Transverse colon (tissue), 4 donors: ENCODE measurements at regions not wholly inside any gene's neighbourhood (a gene's known extent, or its start where the extent isn't known, plus 50 kb on each side); places are given as distances from the start of the nearest gene placed in this dataset.

Experiments used
- DNase-seq: peaks from one replicate; pipeline ENCODE4 v3.0.0-alpha.2; 2019
- H3K27ac ChIP-seq, 4 donors: fragments of 200-600 bp; sonication (generic); 2 replicates each; pipeline ENCODE4 v1.5.1; 2016 to 2018; ENCODE audit warnings: inconsistent platforms in 4 of 4
- H3K27me3 ChIP-seq: fragments of 200-600 bp; sonication (generic); 2 replicates; pipeline ENCODE4 v1.5.1; 2017; ENCODE audit warnings: inconsistent platforms
- H3K36me3 ChIP-seq, 4 donors: fragments of 200-600 bp; sonication (generic); 2 replicates each; pipeline ENCODE4 v1.5.1; 2017 to 2019; ENCODE audit warnings: inconsistent platforms in 4 of 4
- H3K4me1 ChIP-seq, 4 donors: fragments of 200-600 bp; sonication (generic); 2 replicates each; pipeline ENCODE4 v1.5.1; 2017 to 2020; ENCODE audit warnings: inconsistent platforms in 4 of 4
- H3K4me3 ChIP-seq, 4 donors: fragments of 200-600 bp; sonication (generic); 1 replicate in 1 of 4; 2 replicates in 3 of 4; pipeline versions ENCODE4 v1.5.1 to v1.6.1; 2017 to 2019; ENCODE audit warnings: inconsistent platforms in 4 of 4
- H3K9me3 ChIP-seq, 2 donors: fragments of 200-600 bp; sonication (generic); 2 replicates each; pipeline ENCODE4 v1.5.1; 2017 to 2019; ENCODE audit warnings: inconsistent platforms in 2 of 2
- CTCF ChIP-seq, 5 experiments: fragments of 200-600 bp in 3 of 5; fragments of 450-650 bp in 2 of 5; sonication (generic) in 3 of 5; IDR thresholded peaks; 1 replicate in 2 of 5; 2 replicates in 3 of 5; pipeline ENCODE4 v1.5.1; 2016 to 2017; ENCODE audit warnings: antibody characterized with exemption in 5 of 5, inconsistent platforms in 3 of 5, mild to moderate bottlenecking in 2 of 5, moderate library complexity in 1 of 5
- EP300 ChIP-seq: sonication (generic); formaldehyde crosslinking; IDR thresholded peaks from one replicate; pipeline ENCODE4 v1.6.1; 2017; ENCODE audit warnings: antibody characterized with exemption, low read depth
- POLR2A ChIP-seq: fragments of 450-650 bp; IDR thresholded peaks from one replicate; pipeline ENCODE4 v1.6.1; 2016; ENCODE audit warnings: antibody characterized with exemption, mild to moderate bottlenecking, moderate library complexity
- POLR2AphosphoS5 ChIP-seq, 3 donors: sonication (generic); formaldehyde crosslinking; IDR thresholded peaks; one replicate each; pipeline ENCODE4 v1.6.1; 2016; ENCODE audit warnings: antibody characterized with exemption in 3 of 3
- WGBS, 2 donors: methylation state at CpG; one replicate each; pipeline ENCODE4 v1.1.5; 2018; ENCODE audit warnings: low coverage in 1 of 2; 5-methylcytosine and 5-hydroxymethylcytosine counted together
- in situ Hi-C, 4 donors: fragments of 200-750 bp; cut with MboI; loops; one replicate each; pipeline versions ENCODE4 v1.15.0 to v1.15.1; 2017; ENCODE audit warnings: low sequenced_read_pairs in 3 of 4, low pct_ligation_motif_present in 1 of 4, low pct_unique_long_range_greater_than_20kb in 1 of 4
- intact Hi-C: fragments of 100-400 bp; cut with DNase I; formaldehyde crosslinking; loops from one replicate; pipeline ENCODE4 v1.15.1; 2023; ENCODE audit warnings: low total_unique reads

GRCh38 chr18:56207989-56208388 lies 430.4 kb downstream of the TXNL1 start:
- Histone ChIP-seq H3K4me1 (no peaks in the 10 kb centered on the region), H3K27ac (no peak overlapping the region), H3K27me3 (no peaks in the 10 kb centered on the region), H3K9me3 (no peaks in the 10 kb centered on the region), H3K4me3 (no peak overlapping the region), H3K36me3 (no peaks in the 10 kb centered on the region)
- in situ Hi-C loops, result loop anchor here in 1 of 4 donors (25.0 kb wide), 1 partner anchor 96 kb away; no protein-coding TSS in a partner anchor
- no peak for DNase-seq
- no peak for TF ChIP-seq POLR2AphosphoS5 (IDR thresholded peaks at IDR 0.05)
- WGBS, 2 donors, result 89 to 100% methylated on average over 1 to 6 of the region's 6 CpGs
- intact Hi-C loops, result no loop called here

- no peak for TF ChIP-seq POLR2AphosphoS5 (IDR thresholded peaks at IDR 0.05)
- no peak for TF ChIP-seq CTCF (IDR thresholded peaks at IDR 0.05)
- no peak for TF ChIP-seq POLR2A
- no peak for TF ChIP-seq EP300
- in situ Hi-C loops (loop anchor here in 1 of 4 donors (25.0 kb wide), 1 partner anchor 92 kb away; no protein-coding TSS in a partner anchor), intact Hi-C loops (no loop called here)
Observed at GRCh38 chr18:56204052-56204451, 434.3 kb downstream of the TXNL1 start.

GRCh38 chr18:56202678-56203077 lies 435.7 kb downstream of the TXNL1 start:
- TF ChIP-seq POLR2AphosphoS5 (IDR thresholded peaks at IDR 0.05), result no peak
- TF ChIP-seq CTCF (IDR thresholded peaks at IDR 0.05), result no peak
- no peak for TF ChIP-seq EP300
- no peak for TF ChIP-seq POLR2A
- Histone ChIP-seq H3K9me3 (no peaks in the 10 kb centered on the region), H3K4me1 (no peaks in the 10 kb centered on the region), H3K4me3 (no peak overlapping the region), H3K27ac (no peak overlapping the region), H3K36me3 (no peaks in the 10 kb centered on the region), H3K27me3 (no peaks in the 10 kb centered on the region)
- no peak for DNase-seq
- 73 to 84% methylated on average over 3 of the region's 3 CpGs for WGBS, 2 donors
- intact Hi-C loops, result no loop called here
- in situ Hi-C loops, result loop anchor here in 1 of 4 donors (25.0 kb wide), 1 partner anchor 90 kb away; no protein-coding TSS in a partner anchor

More at GRCh38 chr18:56204052-56204451, 434.3 kb downstream of the TXNL1 start:
- H3K4me1 ChIP-seq, result no peaks in the 10 kb centered on the region
- no peak for DNase-seq
- H3K4me3 ChIP-seq, result no peak overlapping the region
- H3K9me3 ChIP-seq, result no peaks in the 10 kb centered on the region
- H3K27ac ChIP-seq, result no peak overlapping the region
- no peaks in the 10 kb centered on the region for H3K27me3 ChIP-seq
- H3K36me3 ChIP-seq, result no peaks in the 10 kb centered on the region

- H3K27me3 ChIP-seq, result no peaks in the 10 kb centered on the region
- DNase-seq, result no peak
- H3K4me3 ChIP-seq, result no peak overlapping the region
- in situ Hi-C loops (loop anchor here in 1 of 4 donors (25.0 kb wide), 1 partner anchor 88 kb away; no protein-coding TSS in a partner anchor), intact Hi-C loops (no loop called here)
- no peaks in the 10 kb centered on the region for H3K9me3 ChIP-seq
- peak overlapping the region in 2 of 4 donors; percentile 1 to 14 for H3K27ac ChIP-seq
- H3K4me1 ChIP-seq, result no peaks in the 10 kb centered on the region
- TF ChIP-seq POLR2A (no peak), POLR2AphosphoS5 (IDR thresholded peaks at IDR 0.05) (no peak), CTCF (IDR thresholded peaks at IDR 0.05) (no peak), EP300 (no peak)
- H3K36me3 ChIP-seq, result no peaks in the 10 kb centered on the region
- 69 to 85% methylated on average over 1 of the region's 1 CpG for WGBS, 2 donors
Observed at GRCh38 chr18:56200381-56200911, 437.9 kb downstream of the TXNL1 start.
